Astrocyte (in vitro differentiated cells and primary cell): ENCODE measurements at regions not wholly inside any gene's neighbourhood (a gene's known extent, or its start where the extent isn't known, plus 50 kb on each side); places are given as distances from the start of the nearest gene placed in this dataset.

ENCODE experiments used
- DNase-seq: peaks from one replicate; pipeline ENCODE4 v3.0.0-alpha.2; 2010; ENCODE audit warnings: low read depth
- FAIRE-seq: peaks from 2 replicates; lab custom pipeline; 2011; peaks lifted over from hg19 to GRCh38; lab: Jason Lieb, UNC
- H2AFZ ChIP-seq: 2 replicates; pipeline ENCODE4 v1.6.0; 2012; ENCODE audit warnings: low read depth, low read length, inconsistent platforms
- H3K27ac ChIP-seq: 2 replicates; pipeline ENCODE4 v1.5.1; 2011; ENCODE audit warnings: low read depth, low read length, inconsistent platforms
- H3K27me3 ChIP-seq: 2 replicates; pipeline ENCODE4 v1.6.0; 2011; ENCODE audit warnings: low read length, inconsistent platforms; ENCODE audit not compliant: insufficient read depth
- H3K36me3 ChIP-seq: 2 replicates; pipeline ENCODE4 v1.5.1; 2011; ENCODE audit warnings: low read length, inconsistent platforms; ENCODE audit not compliant: insufficient read depth
- H3K4me1 ChIP-seq: 2 replicates; pipeline ENCODE4 v1.5.1; 2011; ENCODE audit warnings: low read length, inconsistent platforms; ENCODE audit not compliant: insufficient read depth
- H3K4me2 ChIP-seq: 2 replicates; pipeline ENCODE4 v1.6.0; 2012; ENCODE audit warnings: low read length, inconsistent platforms
- H3K4me3 ChIP-seq: 2 replicates; pipeline ENCODE4 v1.5.1; 2011; ENCODE audit warnings: low read depth, mild to moderate bottlenecking, low read length, inconsistent platforms; ENCODE audit not compliant: insufficient read depth
- H3K79me2 ChIP-seq: 2 replicates; pipeline ENCODE4 v1.6.0; 2012; ENCODE audit warnings: mild to moderate bottlenecking, low read length, inconsistent platforms; ENCODE audit not compliant: insufficient read depth
- H3K9ac ChIP-seq: 2 replicates; pipeline ENCODE4 v1.6.0; 2012; ENCODE audit warnings: mild to moderate bottlenecking, low read length, inconsistent platforms
- H3K9me3 ChIP-seq: 2 replicates; pipeline ENCODE4 v1.5.1; 2012; ENCODE audit warnings: low read depth, mild to moderate bottlenecking, low read length, inconsistent platforms; ENCODE audit not compliant: insufficient read depth
- H4K20me1 ChIP-seq: 2 replicates; pipeline ENCODE4 v1.6.0; 2012; ENCODE audit warnings: low read length, inconsistent platforms; ENCODE audit not compliant: insufficient read depth
- H3K27ac Mint-ChIP-seq: one replicate; pipeline ENCODE4 v1.8.0; 2021; ENCODE audit warnings: mild to moderate bottlenecking, mixed read lengths; ENCODE audit not compliant: unreplicated experiment
- H3K27me3 Mint-ChIP-seq: one replicate; pipeline ENCODE4 v1.8.0; 2021; ENCODE audit warnings: low read depth, mixed read lengths; ENCODE audit not compliant: unreplicated experiment
- H3K36me3 Mint-ChIP-seq: one replicate; pipeline ENCODE4 v1.8.0; 2021; ENCODE audit warnings: low read depth, mixed read lengths; ENCODE audit not compliant: unreplicated experiment
- H3K4me1 Mint-ChIP-seq: one replicate; pipeline ENCODE4 v1.8.0; 2021; ENCODE audit warnings: low read depth, mixed read lengths; ENCODE audit not compliant: unreplicated experiment
- H3K4me3 Mint-ChIP-seq: one replicate; pipeline ENCODE4 v1.8.0; 2021; ENCODE audit warnings: mild to moderate bottlenecking, moderate library complexity, mixed read lengths; ENCODE audit not compliant: unreplicated experiment
- H3K9me3 Mint-ChIP-seq: one replicate; pipeline ENCODE4 v1.8.0; 2021; ENCODE audit warnings: mild to moderate bottlenecking, mixed read lengths; ENCODE audit not compliant: unreplicated experiment
- EZH2 ChIP-seq: IDR thresholded peaks from 2 replicates; pipeline ENCODE4 v1.6.1; 2012; ENCODE audit warnings: mild to moderate bottlenecking, low read length, inconsistent platforms; ENCODE audit not compliant: insufficient read depth
- TF ChIP-seq, protein P1 (sequence below): IDR thresholded peaks from 2 replicates; pipeline ENCODE4 v1.5.1; 2011; ENCODE audit warnings: low read depth, mild to moderate bottlenecking, inconsistent platforms, low read length, moderate library complexity; ENCODE audit not compliant: insufficient read depth

DNA sequence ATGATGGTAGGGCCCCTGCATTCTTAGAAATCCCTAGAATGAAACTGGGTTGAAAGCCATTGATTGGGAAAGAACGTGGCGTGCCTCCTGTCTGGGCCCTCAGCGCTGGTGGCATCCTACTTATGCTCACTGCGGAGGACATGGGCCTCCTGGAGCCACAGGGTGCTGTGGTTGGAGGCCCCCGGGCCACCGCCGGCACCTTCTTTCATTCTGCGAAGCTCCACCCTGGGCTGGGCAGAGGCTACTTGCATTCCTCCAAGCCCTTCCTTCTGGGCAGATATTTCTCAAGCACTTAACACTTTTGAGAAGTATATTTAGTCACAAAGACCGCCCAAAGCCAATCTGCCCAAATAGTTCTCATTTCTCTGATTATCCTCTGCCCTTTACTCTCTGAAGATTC, 311.9 kb downstream of the MYCN start:
- no peaks in the 10 kb centered on the region for H3K9me3 ChIP-seq
- H3K27ac Mint-ChIP-seq = no peak overlapping the region
- no peaks in the 10 kb centered on the region for H3K27me3 ChIP-seq
- peaks cover 7% of the 10 kb centered on the region for H3K9me3 Mint-ChIP-seq
- DNase-seq = no peak
- H4K20me1 ChIP-seq = no peaks in the 10 kb centered on the region
- peaks cover 15% of the 10 kb centered on the region for H3K27me3 Mint-ChIP-seq
- no peaks in the 10 kb centered on the region for H3K36me3 ChIP-seq
- no peaks in the 10 kb centered on the region for H3K36me3 Mint-ChIP-seq
- FAIRE-seq = no peak
- TF ChIP-seq, protein P1, sequence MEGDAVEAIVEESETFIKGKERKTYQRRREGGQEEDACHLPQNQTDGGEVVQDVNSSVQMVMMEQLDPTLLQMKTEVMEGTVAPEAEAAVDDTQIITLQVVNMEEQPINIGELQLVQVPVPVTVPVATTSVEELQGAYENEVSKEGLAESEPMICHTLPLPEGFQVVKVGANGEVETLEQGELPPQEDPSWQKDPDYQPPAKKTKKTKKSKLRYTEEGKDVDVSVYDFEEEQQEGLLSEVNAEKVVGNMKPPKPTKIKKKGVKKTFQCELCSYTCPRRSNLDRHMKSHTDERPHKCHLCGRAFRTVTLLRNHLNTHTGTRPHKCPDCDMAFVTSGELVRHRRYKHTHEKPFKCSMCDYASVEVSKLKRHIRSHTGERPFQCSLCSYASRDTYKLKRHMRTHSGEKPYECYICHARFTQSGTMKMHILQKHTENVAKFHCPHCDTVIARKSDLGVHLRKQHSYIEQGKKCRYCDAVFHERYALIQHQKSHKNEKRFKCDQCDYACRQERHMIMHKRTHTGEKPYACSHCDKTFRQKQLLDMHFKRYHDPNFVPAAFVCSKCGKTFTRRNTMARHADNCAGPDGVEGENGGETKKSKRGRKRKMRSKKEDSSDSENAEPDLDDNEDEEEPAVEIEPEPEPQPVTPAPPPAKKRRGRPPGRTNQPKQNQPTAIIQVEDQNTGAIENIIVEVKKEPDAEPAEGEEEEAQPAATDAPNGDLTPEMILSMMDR = no peak
- no peak for TF ChIP-seq EZH2
- no peak overlapping the region for H3K9ac ChIP-seq
- H3K79me2 ChIP-seq = no peaks in the 10 kb centered on the region
- no peak overlapping the region for H3K4me2 ChIP-seq
- H3K4me3 ChIP-seq = no peak overlapping the region
- H2AFZ ChIP-seq = no peak overlapping the region
- H3K27ac ChIP-seq = no peak overlapping the region
- no peak overlapping the region for H3K4me3 Mint-ChIP-seq
- no peaks in the 10 kb centered on the region for H3K4me1 Mint-ChIP-seq
- H3K4me1 ChIP-seq = no peaks in the 10 kb centered on the region

DNA sequence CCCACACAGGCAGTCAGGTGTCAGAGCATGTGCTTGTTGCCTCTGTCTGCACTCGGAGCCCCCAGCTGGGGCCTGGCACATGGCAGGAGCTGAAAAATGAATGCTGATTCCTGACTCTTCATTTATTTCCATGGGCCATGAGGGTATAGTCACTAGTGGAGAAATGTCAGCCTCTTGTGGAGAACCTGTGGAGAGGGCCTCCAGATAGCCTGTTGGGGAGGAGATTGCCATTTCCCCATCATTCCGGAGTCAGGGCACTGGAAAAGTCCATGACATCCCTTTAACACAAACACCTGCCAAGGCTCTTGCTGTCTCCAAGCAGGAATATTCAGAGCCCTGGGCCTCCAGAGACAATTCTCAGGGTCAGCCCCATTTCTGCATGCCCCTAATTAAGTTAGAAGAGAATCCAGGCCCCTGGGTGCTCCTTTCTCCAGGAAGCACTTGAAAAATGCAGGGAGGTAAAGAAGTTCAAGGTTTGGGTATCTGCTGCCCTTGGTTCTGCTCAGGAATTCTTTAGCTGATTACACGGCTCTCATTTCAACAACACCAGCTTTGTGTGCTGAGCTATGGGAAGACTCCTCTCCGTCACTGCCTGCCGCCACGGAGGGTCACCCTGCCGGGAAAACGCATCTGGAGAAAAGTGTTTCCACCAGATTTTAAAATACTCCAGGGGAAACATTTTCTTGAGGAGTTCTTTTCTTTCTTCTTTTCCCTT, 311.3 kb downstream of the MYCN start:
- H3K4me1 Mint-ChIP-seq = no peaks in the 10 kb centered on the region
- no peak overlapping the region for H3K4me3 Mint-ChIP-seq
- TF ChIP-seq EZH2 = no peak

DNA sequence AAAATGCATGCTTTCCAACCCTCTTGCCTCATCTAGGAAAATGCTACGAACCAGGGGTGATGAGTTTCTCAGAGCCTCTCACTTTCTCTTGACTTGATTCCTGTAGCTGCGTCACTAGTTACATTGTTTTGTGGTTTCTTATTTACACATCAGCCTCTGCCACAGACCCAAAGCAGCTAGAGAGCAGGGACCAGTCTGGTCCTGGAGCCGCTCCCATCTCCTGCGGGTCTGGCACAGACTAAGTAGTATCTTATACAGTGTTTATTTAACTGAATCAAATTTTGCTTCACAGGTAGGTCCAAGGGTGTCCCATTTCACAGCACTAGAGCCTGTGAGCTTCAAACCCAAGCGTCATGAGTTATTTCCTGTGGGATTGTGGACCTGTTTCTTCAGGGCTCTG, 310.5 kb downstream of the MYCN start:
- H3K4me1 ChIP-seq = no peaks in the 10 kb centered on the region
- H3K4me2 ChIP-seq = no peak overlapping the region
- H3K4me3 Mint-ChIP-seq = no peak overlapping the region
- DNase-seq = no peak
- H3K27me3 Mint-ChIP-seq = peaks cover 26% of the 10 kb centered on the region
- no peaks in the 10 kb centered on the region for H3K27me3 ChIP-seq
- FAIRE-seq = no peak
- peaks cover 7% of the 10 kb centered on the region for H3K9me3 Mint-ChIP-seq
- no peaks in the 10 kb centered on the region for H3K36me3 Mint-ChIP-seq
- no peaks in the 10 kb centered on the region for H3K4me1 Mint-ChIP-seq
- no peaks in the 10 kb centered on the region for H4K20me1 ChIP-seq
- H2AFZ ChIP-seq = no peak overlapping the region
- no peaks in the 10 kb centered on the region for H3K9me3 ChIP-seq
- H3K4me3 ChIP-seq = no peak overlapping the region
- no peaks in the 10 kb centered on the region for H3K36me3 ChIP-seq
- no peak for TF ChIP-seq EZH2
- TF ChIP-seq, protein P1 = no peak
- H3K27ac Mint-ChIP-seq = no peak overlapping the region
- no peak overlapping the region for H3K27ac ChIP-seq
- no peak overlapping the region for H3K9ac ChIP-seq
- H3K79me2 ChIP-seq = no peaks in the 10 kb centered on the region

More for the DNA sequence above, 311.3 kb downstream of the MYCN start:
- Histone ChIP-seq H3K27me3 (no peaks in the 10 kb centered on the region), H3K79me2 (no peaks in the 10 kb centered on the region), H3K4me1 (no peaks in the 10 kb centered on the region), H3K4me3 (no peak overlapping the region), H3K4me2 (no peak overlapping the region), H3K9me3 (no peaks in the 10 kb centered on the region), H3K9ac (no peak overlapping the region), H4K20me1 (no peaks in the 10 kb centered on the region), H3K36me3 (no peaks in the 10 kb centered on the region), H2AFZ (no peak overlapping the region), H3K27ac (no peak overlapping the region)
- H3K36me3 Mint-ChIP-seq = no peaks in the 10 kb centered on the region
- H3K27me3 Mint-ChIP-seq = peaks cover 21% of the 10 kb centered on the region
- H3K9me3 Mint-ChIP-seq = peaks cover 7% of the 10 kb centered on the region
- DNase-seq (no peak), FAIRE-seq (no peak)
- H3K27ac Mint-ChIP-seq = no peak overlapping the region
